ENCODE measurements at regions not wholly inside any gene's neighbourhood (a gene's known extent, or its start where the extent isn't known, plus 50 kb on each side); places are given as distances from the start of the nearest gene placed in this dataset.

DNA sequence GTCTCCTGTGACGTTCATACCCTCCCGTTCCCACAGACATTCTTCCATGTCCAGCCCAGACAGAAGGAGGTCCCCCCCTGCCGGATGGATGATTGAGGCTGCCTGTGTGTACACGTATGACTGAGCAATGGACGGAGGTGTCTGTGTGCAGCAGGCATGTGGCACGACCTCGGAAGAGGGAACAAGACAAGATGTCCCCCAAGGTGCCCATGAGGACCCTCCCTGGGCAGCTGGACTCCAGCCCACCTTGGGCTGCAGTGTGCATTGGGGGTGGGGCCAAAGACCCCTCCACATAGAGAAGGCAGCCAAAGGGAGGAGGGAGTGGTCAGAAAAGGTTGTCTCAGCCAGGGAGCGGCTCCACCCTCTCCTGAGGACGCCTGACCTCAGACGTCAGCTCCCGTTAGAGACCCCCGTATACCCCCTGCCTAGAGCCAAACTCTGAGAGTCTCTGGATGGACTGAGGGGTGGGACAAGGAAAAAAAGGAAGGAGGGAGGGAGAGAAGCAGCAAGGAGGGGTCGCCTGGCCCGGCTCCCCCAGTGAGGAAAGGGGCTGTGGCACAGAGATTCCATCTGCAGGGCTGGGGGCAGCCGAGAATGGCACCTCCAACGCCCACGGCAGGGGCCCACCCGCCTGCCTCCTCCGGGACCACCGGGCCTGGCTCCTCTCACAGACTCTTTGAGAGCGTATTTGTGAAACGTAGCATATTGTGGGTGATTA lies 92.9 kb upstream of the BHLHE23 start:
- DNase-seq, result no peak

DNA sequence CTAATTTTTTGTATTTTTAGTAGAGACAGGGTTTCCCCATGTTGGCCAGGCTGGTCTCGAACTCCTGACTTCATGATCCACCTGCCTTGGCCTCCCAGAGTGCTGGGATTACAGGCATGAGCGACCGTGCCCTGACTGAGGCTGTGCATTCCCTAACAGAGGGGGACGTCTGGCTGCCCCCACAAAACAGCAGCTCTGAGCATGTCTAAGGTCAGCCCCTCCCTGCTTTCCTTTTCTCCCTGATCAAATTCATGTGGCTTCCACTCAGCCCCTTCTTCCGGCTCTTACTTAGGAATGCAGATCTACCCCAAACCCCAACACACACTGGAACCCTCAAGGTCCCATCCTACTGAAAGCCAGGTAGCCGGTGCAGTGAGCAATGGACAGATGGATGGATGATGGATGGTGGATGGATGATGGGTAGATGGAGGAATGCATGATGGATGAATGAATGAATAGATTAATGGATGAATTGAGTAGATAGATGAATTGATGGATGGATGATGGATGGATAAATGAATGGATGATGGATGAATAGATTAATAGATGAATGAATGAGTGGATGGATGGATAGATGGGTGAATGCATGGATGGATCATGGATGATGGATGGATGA lies 91.5 kb upstream of the BHLHE23 start:
- DNase-seq, result no peak

DNA sequence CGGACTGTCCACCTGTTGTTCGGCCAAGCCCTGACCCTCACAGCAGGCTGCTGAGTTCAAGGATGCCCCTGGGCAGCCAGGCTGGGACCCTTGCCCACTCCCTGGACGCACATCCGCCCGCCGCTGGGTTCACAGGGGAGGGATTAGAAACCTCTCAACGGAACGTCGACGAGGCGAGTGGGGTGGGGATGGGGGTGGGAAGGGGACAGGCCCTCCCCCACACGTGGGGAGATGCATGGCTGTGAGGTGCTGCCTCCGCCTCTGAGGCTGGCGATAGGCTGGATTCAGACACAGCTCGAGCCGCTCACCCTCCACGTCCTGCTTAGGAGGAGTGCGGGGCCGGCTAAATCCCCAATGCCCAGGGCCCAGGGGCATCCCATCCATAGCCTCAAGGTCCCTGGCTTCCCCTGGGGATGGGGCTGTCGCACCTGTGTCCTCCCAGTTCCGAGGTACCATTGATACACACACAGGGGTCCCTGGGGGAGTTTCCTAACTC lies 90.6 kb upstream of the BHLHE23 start:
- no peak for DNase-seq

DNA sequence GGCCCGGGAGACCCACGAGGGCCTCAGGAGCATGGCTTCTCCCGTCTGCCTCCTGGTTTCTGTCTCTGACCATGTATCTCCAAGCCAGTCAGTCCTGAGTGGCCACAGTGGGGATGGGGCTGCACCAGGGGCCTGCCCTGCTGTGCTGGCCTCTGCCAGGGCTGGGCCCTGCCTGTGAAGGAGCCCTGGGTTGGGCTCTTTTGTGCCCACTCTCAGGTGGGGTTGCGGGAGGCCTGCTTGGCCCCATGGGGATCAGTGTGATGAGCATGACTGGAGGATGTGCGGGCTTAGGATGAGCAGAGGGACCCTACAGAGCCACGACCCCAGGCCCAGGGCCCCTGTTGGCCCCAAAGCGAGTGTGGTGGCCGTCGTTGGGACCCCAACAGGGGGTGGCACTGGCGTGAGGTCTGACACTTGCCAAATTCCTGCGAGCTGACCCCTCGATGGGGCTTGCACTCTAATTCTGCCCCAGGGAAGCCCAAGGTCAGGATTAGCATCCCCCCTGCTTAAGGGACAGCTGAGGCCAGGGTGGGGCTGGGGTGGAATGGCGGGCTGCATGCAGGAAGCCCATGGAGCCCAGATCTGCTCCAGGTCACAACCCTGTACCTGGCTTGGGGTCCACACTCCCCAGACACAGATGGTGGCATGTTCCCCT lies 90.0 kb upstream of the BHLHE23 start:
- DNase-seq, result no peak

GRCh38 chr20:63095718-63096654 lies 89.2 kb upstream of the BHLHE23 start:
- DNase-seq, result no peak

DNA sequence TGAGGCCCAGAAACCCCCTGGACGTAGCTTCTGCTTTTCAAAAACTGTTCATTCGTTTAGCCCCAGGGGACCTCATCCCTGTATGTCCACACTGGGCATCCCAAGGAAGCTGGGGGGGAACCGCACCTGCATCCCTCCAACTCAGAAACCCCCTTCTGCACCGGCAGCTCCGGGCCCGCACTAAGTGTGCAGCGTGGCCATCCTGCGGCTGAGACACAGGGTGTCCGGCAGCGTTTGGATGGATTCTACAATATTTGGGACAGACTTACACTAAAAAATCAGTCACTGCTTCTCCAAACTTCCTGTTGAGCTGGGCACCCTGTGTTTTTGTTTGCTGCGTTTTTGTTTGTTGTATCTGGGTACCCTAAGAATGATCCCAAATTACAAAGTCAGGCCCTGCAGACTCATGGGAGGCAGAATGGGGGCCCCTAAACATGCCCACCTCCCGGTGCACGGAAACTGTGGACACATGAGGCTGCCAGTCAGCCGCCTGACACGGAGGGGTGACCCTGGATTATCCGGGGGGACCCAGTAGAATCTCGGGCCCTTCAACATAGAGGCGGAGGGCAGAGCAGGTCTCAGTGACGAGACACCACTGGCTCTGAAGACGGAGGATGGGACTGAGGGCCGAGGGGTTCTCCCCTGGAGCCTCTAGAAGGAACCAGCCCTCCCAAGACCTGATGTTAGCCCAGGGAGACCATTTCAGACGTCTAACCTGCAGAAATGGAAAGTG lies 88.2 kb upstream of the BHLHE23 start:
- no peak for DNase-seq

DNA sequence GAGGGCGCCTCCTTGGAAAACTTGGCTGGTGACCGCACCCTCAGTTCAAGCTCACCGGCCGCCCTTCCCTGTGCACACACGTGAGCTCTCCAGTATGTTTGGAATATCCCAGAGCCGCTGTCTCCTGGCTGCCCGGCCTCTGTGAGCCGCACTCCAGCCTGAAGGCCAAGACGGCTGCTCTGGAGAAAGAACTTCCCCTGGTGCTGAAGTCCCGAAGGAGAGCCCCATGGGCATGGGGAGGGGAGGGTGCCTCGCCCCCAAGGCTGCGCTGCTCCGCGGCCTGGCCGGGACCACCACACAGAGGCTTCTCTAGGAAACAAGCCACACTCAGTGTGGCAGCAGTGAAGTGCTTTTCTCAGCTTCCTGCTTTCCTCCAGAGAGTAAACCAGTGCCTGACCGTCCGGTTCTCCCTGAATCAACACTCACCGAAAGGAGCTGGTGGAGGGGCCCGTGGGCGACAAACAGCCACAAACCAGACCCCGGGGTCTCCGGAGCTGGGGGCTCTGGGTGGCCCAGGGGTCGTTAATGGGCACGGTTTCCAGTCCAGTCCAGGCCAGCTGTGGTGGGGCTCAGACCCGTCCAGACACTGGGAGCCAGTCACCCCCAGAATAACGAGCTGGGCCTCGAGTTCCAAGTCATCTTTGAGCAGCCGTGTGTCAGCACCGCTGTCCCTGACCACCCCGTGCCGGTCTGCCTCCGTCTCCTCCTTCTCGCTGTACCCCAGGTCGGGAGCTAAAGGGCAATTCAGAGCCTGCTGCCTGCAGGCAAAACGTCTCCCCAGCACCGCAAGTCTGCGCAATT lies 87.4 kb upstream of the BHLHE23 start:
- no peak for DNase-seq

GRCh38 chr20:63092660-63093215 lies 86.0 kb upstream of the BHLHE23 start:
- DNase-seq, result no peak

DNA sequence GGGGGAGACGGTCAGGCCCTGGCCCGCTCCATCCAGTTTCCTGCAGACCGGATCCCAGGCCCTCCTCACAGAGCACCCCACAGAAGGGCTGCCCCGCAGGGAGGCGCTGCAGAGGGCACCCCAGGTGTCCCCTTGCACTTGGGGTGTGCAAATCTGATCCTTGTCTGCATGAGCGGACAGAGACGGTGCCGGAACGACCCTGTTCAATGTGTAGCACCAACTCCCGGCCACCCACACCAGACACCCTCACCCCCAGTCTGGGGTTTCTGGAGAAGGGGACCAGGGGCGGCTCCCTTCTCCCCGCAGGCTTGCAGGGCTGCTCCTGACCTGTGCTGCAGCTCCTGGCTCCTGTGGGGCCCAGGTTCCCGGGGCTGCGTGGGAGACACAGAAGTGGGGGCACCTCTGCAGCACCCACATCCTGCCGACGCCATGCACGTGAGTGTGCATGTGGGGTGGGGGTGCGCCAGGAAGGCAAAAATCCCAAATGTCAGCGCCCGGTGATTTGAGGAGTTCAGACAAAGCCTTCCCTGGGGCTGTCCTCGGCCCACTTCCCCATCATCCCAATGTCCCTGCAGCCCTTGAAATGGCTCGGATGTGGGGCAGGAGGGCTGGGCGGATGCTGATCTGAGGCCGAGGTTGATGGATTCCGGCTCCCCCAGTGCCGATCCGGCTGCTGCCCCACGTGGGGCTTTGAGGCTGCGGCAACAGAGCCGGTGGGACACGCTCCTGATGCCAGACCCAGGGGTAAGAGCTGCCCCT lies 85.3 kb upstream of the BHLHE23 start:
- no peak for DNase-seq

DNA sequence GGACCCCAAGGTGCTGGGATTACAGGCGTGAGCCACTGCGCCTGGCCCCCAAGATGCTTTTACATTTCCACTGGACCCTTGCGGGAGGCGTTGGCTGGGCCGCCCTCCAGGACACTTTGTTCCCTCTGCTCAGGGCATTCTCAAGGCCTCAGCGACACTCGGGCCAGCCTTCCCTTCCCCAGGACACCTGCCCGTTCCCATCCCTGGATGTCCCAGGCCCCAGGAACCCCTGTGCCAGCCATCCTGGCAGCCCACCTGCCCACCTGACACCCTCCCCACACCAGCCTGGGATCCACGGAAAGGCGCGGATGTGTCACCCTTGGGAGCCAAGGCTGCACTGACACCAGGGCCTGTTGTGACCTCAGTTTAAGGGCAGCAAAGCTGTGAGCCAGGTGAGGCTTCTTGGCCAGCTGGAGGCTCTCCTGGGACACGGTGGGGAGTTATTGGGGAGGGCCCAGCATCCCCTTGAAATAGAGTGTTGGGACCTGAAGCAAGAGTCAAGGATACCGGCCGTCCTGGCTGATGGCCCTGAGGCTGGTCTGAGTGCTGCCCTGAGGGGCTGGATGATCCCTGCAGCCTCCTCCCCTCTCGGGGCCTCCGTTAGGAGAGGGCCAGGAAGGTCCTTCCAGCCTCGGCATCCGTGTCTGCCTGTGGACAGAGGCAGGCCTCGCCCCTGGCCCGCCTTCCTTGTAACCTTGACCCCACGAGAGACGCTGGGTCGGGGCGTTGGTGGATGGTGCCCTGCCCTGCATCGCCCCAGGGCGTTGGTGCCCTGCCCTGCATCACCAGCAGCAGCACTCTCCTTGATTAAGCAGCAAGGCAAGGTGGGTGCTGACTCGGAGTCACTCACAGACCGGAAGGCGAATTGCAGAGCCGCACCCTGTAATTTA lies 84.2 kb upstream of the BHLHE23 start:
- DNase-seq, result no peak

GRCh38 chr20:63090052-63090451 lies 83.3 kb upstream of the BHLHE23 start:
- DNase-seq, result no peak

DNA sequence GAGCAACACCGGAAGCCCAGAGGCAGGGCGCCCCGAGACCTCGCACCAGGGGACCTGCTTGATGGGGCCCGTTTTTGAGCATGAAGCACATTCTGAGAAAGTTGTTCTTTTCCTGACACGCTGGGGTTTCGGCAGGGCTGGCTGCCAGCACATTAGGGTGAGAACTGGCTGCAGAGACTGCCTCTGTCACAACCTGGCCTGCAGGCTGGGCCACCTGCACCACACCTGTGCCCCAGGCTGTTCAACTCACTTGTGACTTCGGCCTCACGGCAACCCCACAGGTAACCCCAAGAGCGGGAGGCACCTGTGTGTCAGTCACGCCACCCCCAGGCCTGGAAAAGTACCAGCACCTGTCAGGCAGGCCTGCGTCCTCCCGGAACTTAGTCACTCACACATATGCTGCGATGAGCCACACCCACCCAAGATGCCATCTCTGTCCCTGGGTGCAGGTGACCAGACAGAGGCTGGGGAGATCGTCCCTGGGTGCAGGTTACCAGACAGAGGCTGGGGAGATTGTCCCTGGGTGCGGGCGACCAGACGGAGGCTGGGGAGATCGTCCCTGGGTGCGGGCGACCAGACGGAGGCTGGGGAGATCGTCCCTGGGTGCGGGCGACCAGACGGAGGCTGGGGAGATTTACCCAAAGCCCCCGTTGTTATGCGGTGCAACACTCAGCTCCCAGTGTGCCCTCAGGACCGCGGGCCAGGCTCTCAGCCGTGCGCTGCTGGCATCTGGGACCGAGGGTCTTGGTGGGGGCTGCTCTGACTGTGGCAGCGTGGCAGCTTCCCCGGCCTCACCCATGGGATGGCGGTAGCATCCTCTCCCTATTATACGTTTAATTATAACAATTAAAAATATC lies 82.5 kb upstream of the BHLHE23 start:
- DNase-seq, result no peak

GRCh38 chr20:63087872-63088680 lies 81.3 kb upstream of the BHLHE23 start:
- DNase-seq, result no peak

DNA sequence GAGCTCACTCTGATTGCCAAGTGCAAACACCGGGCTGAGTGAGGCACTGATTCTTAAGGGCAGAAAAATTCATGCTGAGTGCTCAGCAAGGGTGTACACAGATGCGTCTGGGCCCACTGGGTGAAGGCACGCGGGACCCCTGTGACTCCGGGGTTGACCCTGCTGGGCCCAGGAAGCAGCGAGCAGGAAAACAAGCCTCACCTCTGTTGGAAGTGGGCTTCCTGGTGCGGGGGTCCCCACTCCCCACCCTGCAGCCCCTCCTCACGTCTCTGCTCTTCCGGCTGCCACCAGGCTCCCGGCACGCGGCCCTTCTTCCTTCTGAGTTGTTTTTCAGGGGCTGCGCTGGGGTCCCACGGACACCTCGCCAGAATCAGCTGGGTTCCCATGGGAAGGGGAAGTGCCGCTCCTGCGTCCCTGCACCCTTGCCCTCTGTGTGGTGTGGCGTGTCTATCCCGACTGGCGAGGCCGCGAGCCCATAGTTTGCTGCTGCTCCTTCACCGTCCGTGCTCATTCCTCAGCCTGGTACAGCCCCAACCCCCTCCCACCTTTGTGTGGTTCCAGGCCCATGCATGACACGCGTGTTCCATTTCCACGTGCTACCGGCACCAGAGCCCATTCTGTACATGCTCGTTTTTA lies 80.6 kb upstream of the BHLHE23 start:
- no peak for DNase-seq

DNA sequence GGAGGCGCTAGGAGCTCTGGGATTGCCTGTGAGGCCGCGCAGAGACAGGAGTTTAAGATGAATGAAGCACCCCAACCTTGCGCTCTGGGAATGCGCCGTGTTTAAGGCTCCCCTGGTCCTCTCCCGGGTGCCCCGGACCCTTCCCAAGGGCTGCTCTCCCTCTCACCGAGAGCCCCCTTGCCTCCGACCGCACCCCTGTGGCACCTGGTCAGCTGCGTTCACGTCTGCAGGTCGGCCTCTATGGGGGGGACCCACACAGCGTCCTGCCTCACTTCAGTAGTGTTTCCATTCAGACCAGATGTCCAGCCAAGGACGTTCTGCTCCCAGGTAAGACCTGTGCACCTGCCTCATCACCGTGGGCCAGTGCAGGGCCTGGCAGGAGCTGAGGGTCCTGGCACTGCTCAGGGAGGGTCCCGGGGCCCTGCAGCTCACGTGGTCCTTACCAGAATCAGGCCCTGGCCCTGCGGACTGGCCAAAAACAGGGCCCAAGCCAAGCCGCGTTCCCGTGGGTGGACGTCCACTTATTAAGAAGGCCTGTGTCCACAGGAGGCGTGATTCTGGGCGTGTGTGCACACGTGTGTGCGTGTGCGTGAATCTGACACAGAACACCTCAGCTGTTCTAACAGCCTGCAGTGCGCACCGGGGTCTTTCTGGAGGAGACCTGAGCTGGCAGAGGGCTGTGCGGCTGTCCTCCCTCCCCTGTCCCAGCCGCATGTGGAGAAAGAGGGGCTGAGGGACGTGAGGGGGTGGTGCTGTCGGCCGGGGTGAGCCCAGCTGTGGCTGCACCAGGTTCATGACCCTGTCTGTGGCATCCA lies 79.9 kb upstream of the BHLHE23 start:
- DNase-seq, result no peak

Data from CD4-positive, alpha-beta T cell treated with Interleukin-4 for 4 hours (primary cell).